ENCODE measurements at regions not wholly inside any gene's neighbourhood (a gene's known extent, or its start where the extent isn't known, plus 50 kb on each side); places are given as distances from the start of the nearest gene placed in this dataset.
A peak's percentile ranks its signal among the peaks of the same experiment; 100 is the strongest.

GRCh38 chr1:148263128-148263905 is 111.2 kb upstream of the NBPF11 start (continued):
- TF ChIP-seq ZNF740 (CRISPR knock-in tag; IDR thresholded peaks at IDR 0.05) (peak; percentile 83; the same call in 1 of the 2 replicates), GABPB1 (CRISPR knock-in tag; IDR thresholded peaks at IDR 0.05) (peak; percentile 56), BHLHE40 (IDR thresholded peaks at IDR 0.05; ENCODE audit: low read length) (peak; percentile 60; the same call in 1 of the 2 replicates), ZNF143 (CRISPR knock-in tag; IDR thresholded peaks at IDR 0.05) (peak; percentile 82), ASH2L (IDR thresholded peaks at IDR 0.05; ENCODE audit: insufficient read length, low read depth, low read length) (peak; percentile 6), ZNF777 (CRISPR knock-in tag; IDR thresholded peaks at IDR 0.05) (peak; percentile 58; the same call in 1 of the 2 replicates), ZNF768 (CRISPR knock-in tag; IDR thresholded peaks at IDR 0.05) (peak; percentile 28; the same call in 1 of the 2 replicates), GTF2F1 (IDR thresholded peaks at IDR 0.05; ENCODE audit: low read length) (peak; percentile 72; the same call in 1 of the 2 replicates), YEATS4 (CRISPR knock-in tag; IDR thresholded peaks at IDR 0.05; ENCODE audit: borderline replicate concordance) (0 out of 2 replicates have a peak, but pooled peaks have one; percentile 2), ZC3H4 (CRISPR knock-in tag; IDR thresholded peaks at IDR 0.05; ENCODE audit: borderline replicate concordance) (peak; percentile 74; the same call in 1 of the 2 replicates), EEA1 (CRISPR knock-in tag; IDR thresholded peaks at IDR 0.05; ENCODE audit: borderline replicate concordance) (no peak), GATAD1 (CRISPR knock-in tag; IDR thresholded peaks at IDR 0.05) (0 out of 2 replicates have a peak, but pooled peaks have one; percentile 7), HDAC1 (CRISPR knock-in tag; IDR thresholded peaks at IDR 0.05) (0 out of 2 replicates have a peak, but pooled peaks have one; percentile 17), DNMT3B (CRISPR knock-in tag; conservative IDR thresholded peaks at IDR 0.05) (0 out of 2 replicates have a peak, but pooled peaks have one; percentile 31), TAF1 (CRISPR knock-in tag; IDR thresholded peaks at IDR 0.05) (peak; percentile 15; the same call in 1 of the 2 replicates), FOXC1 (CRISPR knock-in tag; IDR thresholded peaks at IDR 0.05; ENCODE audit: borderline replicate concordance) (no peak), TBX3 (IDR thresholded peaks at IDR 0.05; ENCODE audit: borderline replicate concordance) (no peak)
- TF ChIP-seq, protein P1, sequence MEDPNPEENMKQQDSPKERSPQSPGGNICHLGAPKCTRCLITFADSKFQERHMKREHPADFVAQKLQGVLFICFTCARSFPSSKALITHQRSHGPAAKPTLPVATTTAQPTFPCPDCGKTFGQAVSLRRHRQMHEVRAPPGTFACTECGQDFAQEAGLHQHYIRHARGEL (CRISPR knock-in tag; IDR thresholded peaks at IDR 0.05), result no peak
- TF ChIP-seq, protein P2, sequence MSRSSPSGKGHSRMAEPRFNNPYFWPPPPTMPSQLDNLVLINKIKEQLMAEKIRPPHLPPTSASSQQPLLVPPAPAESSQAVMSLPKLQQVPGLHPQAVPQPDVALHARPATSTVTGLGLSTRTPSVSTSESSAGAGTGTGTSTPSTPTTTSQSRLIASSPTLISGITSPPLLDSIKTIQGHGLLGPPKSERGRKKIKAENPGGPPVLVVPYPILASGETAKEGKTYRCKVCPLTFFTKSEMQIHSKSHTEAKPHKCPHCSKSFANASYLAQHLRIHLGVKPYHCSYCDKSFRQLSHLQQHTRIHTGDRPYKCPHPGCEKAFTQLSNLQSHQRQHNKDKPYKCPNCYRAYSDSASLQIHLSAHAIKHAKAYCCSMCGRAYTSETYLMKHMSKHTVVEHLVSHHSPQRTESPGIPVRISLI (CRISPR knock-in tag; IDR thresholded peaks at IDR 0.05; ENCODE audit: borderline replicate concordance), result no peak
- TF ChIP-seq, protein P3, sequence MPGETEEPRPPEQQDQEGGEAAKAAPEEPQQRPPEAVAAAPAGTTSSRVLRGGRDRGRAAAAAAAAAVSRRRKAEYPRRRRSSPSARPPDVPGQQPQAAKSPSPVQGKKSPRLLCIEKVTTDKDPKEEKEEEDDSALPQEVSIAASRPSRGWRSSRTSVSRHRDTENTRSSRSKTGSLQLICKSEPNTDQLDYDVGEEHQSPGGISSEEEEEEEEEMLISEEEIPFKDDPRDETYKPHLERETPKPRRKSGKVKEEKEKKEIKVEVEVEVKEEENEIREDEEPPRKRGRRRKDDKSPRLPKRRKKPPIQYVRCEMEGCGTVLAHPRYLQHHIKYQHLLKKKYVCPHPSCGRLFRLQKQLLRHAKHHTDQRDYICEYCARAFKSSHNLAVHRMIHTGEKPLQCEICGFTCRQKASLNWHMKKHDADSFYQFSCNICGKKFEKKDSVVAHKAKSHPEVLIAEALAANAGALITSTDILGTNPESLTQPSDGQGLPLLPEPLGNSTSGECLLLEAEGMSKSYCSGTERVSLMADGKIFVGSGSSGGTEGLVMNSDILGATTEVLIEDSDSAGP (CRISPR knock-in tag; IDR thresholded peaks at IDR 0.05; ENCODE audit: borderline replicate concordance), result peak; percentile 54; the same call in 1 of the 2 replicates
- TF ChIP-seq, protein P4, sequence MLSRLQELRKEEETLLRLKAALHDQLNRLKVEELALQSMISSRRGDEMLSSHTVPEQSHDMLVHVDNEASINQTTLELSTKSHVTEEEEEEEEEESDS (CRISPR knock-in tag; IDR thresholded peaks at IDR 0.05; ENCODE audit: borderline replicate concordance), result peak; percentile 99
